Transverse colon (tissue), 3 donors: ENCODE measurements at regions not wholly inside any gene's neighbourhood (a gene's known extent, or its start where the extent isn't known, plus 50 kb on each side); places are given as distances from the start of the nearest gene placed in this dataset.

Source experiments
- CTCF ChIP-seq, 5 experiments: fragments of 200-600 bp in 3 of 5; fragments of 450-650 bp in 2 of 5; sonication (generic) in 3 of 5; IDR thresholded peaks; 1 replicate in 2 of 5; 2 replicates in 3 of 5; pipeline ENCODE4 v1.5.1; 2016 to 2017; ENCODE audit warnings: antibody characterized with exemption in 5 of 5, inconsistent platforms in 3 of 5, mild to moderate bottlenecking in 2 of 5, moderate library complexity in 1 of 5
- EP300 ChIP-seq: sonication (generic); formaldehyde crosslinking; IDR thresholded peaks from one replicate; pipeline ENCODE4 v1.6.1; 2017; ENCODE audit warnings: antibody characterized with exemption, low read depth
- POLR2A ChIP-seq: fragments of 450-650 bp; IDR thresholded peaks from one replicate; pipeline ENCODE4 v1.6.1; 2016; ENCODE audit warnings: antibody characterized with exemption, mild to moderate bottlenecking, moderate library complexity

GRCh38 chr11:28524098-28524497 is 415.9 kb downstream of the METTL15 start:
- TF ChIP-seq CTCF (IDR thresholded peaks at IDR 0.05) (no peak), EP300 (no peak), POLR2A (no peak)
